NCI-H1105 treated with DMSO at 0.1 percent for 48 hours (cell line): ENCODE measurements at regions not wholly inside any gene's neighbourhood (a gene's known extent, or its start where the extent isn't known, plus 50 kb on each side); places are given as distances from the start of the nearest gene placed in this dataset.

Experiments
- DNase-seq: peaks from one replicate; lab custom pipeline; 2025; lab: John Stamatoyannopoulos, UW

DNA sequence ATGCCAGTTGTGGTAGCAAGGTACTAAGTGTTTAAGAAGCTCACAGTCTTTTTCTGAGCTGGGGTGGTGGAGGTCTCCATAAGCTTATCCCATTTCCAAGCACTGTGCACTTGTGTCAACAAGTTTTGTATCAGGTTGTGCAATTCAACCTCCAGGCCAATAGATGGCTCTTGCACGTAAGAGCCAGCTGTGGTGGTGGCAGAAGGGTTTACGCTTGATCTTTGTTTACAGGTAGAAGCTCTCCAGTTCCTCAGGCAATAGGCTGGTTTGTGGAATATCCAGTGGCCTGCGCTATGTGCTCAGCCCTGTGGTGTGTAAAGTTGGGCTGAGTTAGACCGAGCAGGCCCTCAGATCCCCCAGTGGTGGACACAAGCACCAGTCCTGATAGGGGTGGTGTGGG is 89.7 kb upstream of the CNTNAP5 start:
- DNase-seq, result no peak

DNA sequence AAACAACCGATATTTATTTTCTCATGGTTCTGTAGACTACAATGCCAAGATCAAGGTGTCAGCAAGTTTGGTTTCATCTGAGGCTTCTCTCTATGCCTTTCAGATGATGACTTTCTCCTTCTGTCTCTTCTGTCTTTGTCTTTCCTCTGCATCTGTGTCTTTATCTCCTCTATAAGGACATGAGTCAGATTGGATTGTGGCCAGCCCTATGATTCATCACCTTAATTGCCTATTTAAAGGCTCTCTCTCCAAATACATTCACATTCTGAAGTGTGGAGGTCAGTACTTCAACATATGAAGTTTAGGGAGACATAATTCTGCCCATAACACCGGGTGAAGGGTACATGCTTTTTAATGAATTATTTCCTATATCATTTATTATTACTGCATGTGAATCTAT is 71.2 kb upstream of the CNTNAP5 start:
- DNase-seq, result peak; percentile 13

DNA sequence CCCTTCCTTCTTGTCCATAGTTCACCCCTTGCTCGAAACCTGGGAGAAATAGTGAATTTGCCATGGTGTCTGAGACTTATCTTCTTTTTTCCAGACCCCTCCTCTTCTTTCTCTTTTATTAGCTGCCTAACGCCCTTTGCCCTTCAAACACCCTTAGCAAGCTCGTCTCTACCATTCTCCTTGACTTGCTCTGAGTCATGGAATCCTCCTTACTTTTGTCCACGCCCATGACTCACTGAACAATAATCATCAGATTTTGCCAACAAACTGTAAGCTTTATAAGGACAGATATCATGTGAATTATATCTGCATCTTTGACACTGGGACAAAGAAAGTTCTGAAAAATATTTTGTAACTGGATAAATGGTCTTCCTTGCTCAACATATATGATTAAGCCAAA is 67.1 kb upstream of the CNTNAP5 start:
- no peak for DNase-seq

DNA sequence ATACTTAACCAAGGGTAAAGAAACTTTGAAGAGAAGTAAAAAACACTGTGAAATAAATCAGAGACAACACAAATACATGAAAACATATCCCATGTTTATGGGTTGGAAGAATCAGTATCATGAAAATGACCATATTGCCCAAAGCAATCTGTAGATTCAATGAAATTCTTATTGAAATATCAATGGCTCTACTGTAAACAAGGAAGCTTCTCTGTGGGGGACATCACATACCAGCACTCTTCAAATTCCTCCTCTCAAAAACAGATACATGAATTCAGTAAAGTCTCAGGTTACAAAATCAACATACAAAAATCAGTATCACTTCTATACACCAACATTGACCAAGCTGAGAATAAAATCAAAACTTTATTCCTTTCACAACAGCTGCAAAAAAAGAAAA is 63.5 kb upstream of the CNTNAP5 start:
- DNase-seq, result no peak

DNA sequence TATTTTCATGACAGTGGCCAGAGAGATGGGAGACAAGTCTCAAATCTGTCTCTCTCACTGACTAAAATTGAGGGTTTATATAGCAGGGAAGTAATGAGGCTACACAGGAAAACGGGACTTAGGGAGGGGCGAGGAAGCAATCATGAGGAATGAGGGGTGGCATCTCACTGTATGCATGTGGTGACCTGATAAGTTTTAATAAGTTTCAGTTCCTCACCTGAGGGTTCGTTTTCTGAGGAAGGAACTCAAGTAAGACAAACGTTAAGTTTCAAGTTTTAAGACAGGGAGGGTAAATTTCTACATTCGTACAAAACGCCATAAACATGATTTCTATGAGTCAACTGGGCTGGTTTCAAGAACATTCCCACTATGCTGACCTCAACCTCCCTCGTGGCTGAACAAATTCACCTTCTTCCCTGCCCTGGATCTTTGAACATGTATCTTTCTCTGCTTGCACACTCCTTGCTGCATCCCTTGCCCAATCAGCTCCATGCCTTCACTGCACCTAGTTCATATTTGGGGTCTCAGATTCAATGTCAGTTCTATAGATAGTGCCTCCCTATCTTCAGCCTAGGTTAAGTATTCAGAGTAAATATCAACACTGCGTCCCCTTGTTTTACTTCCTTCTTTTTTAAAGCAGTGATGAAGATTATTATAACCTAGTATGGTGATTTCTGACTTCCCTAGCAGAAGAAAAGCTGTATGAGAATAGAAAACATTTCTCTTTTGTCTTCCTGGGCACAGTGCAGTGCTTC is 53.3 kb upstream of the CNTNAP5 start:
- no peak for DNase-seq
